Caki2 (cell line): ENCODE measurements at regions not wholly inside any gene's neighbourhood (a gene's known extent, or its start where the extent isn't known, plus 50 kb on each side); places are given as distances from the start of the nearest gene placed in this dataset.

Experiments
- DNase-seq: peaks from one replicate; pipeline ENCODE4 v3.0.0-alpha.2; 2015; ENCODE audit warnings: low read depth
- in situ Hi-C: cut with HindIII; loops from 2 replicates; pipeline ENCODE4 v1.10.0; 2016; ENCODE audit warnings: low sequenced_read_pairs, low pct_unique_long_range_greater_than_20kb, mixed read lengths

DNA sequence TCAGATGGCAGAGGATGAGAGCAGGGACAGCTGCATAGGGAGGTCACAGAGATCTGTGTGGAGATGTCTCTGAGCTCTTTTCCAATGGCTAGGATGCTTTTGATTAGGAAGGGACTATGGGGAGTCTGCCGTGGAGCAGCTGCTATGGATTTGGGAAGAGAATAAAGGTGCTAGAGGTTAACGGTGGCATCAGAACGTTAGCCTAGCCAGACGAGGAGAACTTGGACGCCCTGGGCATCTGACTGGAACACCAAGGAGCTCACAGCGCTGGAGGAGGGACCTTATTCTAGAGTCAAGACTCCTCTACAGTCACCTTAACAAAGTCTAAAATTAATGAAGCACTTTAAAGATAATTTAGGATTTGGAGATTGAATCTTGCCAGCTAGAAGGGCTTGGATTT lies 157.2 kb upstream of the B3GAT1 start:
- in situ Hi-C loops, result no loop called here
- no peak for DNase-seq

DNA sequence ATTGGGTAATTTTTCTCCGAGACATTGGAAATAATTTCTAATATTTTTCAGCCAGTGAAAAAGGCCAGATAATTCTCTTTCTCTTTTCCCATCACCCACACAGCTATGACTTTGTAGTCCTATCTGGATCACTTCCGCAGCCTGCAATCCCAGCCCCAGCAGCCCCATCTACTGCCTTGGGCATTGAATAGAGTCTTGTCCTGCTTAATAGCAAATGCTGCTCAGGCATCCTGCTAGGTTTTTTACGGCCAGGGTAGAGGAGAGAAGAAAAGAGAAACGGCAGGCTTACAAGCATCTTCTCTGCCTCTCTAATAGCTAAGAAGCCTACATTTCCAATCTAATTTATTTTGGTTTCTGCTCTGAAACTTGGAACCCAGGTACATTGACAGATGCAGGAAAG lies 154.3 kb upstream of the B3GAT1 start:
- in situ Hi-C loops, result no loop called here
- no peak for DNase-seq

DNA sequence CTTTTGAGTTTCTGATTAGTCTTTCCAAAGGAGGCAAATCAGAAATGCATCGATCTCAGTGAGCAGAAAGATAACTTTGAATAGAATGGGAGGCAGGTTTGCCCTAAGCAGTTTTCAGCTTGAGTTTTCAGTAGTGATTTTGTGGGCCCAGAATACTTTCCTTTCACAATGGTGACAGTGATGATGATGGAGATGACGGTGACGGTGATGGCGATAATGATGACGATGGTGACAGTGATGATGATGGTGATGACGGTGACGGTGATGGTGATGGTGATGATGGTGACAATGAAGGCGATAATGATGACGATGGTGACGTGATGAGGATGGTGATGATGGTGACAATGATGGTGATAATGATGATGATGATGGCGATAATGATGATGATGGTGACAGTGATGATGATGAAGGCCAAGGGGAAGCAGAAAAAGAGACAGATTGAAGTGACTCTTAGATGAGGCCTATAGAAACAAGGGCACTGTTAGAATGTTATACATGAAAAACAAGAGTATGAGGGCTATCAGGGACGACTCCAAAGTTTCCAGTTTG lies 153.4 kb upstream of the B3GAT1 start:
- no peak for DNase-seq
- in situ Hi-C loops, result no loop called here

DNA sequence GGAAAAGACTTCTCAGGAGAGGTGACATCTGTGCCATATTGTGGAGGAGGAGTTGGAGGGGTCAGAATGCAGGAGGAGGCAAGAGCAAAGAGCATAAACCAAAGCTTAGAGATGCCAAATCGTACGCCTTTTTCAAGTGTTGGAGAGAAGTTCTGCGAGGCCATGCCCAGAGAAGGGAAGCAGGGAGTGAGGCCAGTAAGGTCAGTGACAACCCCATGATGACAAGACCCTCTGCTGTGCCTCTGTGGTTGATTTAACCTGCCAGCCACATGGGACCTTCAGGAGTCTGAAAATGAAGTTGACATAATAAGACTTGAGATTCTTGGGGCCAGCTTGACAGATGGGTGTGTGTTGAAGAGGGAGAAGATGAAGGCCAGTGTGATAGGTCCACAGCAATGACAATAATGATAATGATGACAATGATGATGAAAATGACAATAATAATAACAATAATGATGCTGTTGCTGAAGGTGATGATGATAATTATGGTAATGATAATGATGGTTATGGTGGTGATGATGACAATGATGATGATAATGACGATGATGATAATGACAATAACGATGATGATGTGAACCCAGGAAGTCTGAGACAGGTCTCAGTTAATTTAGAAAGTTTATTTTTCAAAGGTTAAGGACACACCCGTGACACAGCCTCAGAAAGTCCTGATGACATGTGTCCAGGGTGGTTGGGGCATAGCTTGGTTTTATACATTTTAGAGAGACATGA lies 152.6 kb upstream of the B3GAT1 start:
- in situ Hi-C loops, result no loop called here
- no peak for DNase-seq

DNA sequence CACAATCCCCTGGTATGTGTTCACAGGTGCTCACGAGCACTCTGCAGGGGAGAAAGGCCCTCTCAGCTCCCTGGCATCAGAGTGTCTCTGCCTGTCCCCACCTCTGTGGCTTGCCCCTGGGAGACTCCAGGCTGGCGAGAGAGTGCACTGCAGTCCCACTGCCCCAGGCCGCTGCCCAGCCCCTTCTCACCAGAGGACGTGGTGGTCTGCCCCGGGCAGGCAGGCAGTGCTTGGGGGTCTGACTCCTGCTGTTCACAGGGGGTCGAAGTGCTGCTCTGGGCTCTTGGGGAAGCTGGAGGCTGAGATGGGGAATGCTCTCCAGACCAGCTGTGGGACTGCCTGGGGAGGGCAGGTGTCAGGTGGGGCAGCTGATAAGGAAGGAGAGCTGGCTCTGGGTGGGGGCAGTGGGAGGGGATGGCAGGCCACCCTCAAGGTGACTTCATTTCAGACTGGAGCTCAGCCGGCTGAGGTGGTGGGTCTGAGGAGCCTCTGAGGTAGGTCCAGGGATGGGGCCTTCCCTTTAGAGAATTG lies 151.0 kb upstream of the B3GAT1 start:
- in situ Hi-C loops, result no loop called here
- no peak for DNase-seq

DNA sequence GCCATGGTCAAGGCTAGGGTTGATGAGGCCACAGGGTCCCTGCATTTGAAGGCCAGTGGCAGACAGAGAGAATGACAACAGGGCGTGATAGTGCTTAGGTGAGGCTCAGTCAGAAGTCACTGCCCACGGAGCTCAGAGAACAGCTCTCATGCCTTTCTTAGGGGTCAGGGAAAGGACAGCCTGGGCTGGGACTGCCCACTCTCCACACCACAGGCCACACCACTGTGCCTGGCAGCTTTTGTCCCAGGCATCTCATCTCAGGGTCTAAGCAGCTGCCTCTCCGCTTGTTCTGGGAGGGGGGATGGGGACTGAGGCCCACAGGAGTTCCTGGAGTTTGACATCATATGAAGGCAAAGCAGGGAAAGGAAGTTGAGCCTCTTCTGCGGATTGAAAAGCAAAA lies 150.2 kb upstream of the B3GAT1 start:
- in situ Hi-C loops, result no loop called here
- DNase-seq, result no peak

DNA sequence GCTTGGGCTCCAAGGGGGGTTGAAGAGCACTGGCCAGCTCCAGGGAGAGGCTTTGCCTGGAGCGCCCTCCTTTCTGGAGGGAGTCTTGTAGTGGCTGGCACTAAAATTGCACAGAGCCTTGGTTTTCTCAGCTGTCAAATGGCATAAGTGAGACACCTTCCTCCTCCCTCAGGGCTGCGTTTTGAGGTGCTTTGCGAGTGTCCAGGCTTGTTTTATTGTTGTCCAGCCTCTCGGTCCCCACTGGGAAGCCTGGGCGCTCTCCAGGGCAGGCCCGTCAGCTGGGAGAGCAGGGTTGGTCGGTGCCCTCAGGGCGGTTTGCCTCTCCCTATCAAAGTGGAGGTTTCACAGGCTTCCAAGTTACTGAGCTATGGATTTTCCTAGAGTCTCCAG lies 149.3 kb upstream of the B3GAT1 start:
- no peak for DNase-seq
- in situ Hi-C loops, result no loop called here

DNA sequence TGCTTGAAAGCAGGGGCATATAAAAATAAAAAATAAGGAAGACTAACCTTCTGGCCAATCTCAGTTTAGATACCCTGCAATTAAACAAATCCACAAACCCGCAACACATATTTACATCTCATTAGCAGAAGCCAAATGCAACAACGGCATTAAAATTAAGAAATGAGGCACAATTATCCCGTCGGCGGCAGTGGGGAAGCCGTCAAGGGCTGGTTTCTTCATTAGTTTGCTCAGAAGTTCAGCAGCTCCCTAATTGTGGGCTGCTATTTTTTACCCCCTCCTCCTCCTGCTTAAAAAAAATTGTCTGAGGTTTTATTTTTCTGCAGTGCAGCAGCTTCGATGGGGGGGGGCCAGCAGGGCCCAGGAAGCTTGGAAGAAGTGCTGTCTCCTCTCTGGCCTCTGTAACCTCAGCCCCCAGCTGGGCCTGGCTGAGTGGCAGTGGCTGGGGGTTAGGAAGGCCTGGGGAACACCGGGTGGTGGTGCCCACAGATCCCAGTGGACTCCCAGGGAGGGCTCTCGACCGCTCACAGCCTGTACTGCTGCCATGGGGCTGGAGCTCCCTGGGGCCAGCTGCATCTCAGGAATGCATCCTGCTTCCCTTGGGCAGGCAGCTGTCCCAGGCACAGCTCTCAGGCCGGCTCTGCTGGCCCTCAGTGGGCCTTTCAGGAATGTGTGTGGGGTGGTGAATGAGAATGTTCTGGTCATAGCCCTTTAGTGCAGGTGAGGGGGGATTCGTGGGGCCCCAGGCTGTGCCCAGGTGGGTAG lies 148.7 kb upstream of the B3GAT1 start:
- in situ Hi-C loops, result no loop called here

DNA sequence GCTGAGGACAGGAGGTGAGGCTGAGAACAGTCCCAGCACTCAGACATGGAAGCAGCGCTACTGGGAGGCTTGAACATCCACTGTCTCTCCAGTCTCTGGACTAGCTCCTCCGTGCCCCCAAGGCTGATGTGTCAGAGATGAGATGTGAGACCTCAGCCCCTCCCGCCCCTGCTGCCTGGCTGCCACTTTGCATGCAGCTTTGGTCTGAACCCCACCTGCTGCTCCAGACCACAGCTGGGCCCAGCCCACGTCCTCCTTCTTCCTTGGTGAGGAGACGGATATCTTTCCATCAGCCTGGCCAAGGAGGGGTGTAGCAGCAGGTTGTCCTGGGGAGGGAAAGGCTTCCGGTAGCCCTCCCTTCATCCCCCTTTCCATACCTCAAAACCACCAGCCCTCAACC lies 148.0 kb upstream of the B3GAT1 start:
- in situ Hi-C loops, result no loop called here
- no peak for DNase-seq

More for the DNA sequence above, 148.7 kb upstream of the B3GAT1 start:
- no peak for DNase-seq

DNA sequence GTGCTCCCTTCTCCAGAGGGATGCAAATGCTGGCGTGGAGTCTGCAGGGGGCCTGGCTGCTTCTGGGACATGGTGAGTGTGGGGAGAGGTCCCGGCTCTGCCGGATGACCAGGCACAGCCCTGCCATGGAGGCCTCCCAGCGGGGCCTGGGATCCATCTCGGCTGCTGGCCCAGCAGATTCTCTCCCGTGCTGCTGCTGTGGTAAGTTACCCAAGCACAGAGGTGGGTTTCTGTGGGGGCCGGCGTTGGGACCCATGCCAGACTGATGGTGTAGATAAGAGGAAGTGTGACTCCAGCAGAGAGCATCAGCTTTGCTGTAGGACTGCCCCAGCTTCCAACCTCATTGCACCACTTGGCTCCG lies 147.5 kb upstream of the B3GAT1 start:
- in situ Hi-C loops, result no loop called here
- DNase-seq, result no peak

DNA sequence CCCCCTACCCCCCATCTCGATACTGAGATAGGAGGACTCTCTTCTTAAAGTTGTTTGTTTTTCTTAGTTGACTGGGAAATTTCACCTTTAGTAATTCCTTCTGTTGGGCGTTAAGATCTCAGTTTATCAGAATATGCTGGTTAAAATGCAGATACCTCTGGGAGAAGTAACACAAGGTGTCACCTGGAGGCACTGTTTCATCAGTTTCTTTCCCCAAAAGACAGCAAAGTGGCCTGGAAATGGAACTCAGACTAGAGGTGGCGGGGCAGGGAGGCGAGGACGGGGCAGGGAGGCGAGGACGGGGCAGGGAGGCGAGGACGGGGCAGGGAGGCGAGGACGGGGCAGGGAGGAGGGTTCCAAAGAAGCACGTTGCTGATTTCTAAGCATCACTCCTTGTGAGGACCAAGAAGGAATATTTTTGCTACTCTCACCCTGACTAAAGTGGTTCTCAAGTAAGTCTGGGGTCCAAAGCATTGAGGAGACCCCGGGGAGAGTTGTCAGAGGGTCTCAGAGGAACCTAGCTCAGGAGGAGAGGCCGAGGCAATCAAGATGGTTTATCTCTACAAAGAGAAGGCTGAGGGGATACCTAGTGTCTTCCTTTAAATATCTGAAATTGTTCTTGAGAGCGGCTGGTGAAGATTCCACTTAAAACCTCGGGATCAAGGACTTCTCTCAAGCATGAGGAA lies 147.0 kb upstream of the B3GAT1 start:
- in situ Hi-C loops, result no loop called here
- no peak for DNase-seq

DNA sequence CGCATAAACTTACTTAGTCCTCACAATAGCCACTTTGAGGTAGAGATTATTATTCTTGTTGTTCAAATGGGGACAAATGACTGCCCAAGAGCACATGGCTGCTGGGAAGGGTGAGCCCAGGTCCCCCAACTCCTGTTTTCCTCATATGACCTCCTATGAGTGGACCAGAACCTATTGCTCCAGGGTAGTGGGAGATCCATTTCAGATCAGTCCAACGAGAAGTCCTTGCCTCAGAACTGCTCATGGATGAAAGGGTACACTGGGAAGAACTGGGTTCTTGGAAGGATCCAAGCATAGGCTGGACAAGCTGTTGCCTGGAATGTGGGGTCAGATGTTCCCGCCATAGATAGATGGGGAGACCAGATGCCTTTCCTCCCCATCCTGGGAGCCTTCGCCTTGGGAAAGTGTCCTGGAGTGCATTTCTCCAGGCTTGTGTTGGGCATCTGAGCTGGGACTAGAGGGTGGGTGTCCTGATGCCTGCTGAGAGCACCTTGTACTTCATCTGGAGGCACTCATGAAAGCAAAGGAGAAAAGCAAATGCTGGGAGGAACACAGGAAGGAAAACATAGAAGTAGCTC lies 146.3 kb upstream of the B3GAT1 start:
- DNase-seq, result no peak

DNA sequence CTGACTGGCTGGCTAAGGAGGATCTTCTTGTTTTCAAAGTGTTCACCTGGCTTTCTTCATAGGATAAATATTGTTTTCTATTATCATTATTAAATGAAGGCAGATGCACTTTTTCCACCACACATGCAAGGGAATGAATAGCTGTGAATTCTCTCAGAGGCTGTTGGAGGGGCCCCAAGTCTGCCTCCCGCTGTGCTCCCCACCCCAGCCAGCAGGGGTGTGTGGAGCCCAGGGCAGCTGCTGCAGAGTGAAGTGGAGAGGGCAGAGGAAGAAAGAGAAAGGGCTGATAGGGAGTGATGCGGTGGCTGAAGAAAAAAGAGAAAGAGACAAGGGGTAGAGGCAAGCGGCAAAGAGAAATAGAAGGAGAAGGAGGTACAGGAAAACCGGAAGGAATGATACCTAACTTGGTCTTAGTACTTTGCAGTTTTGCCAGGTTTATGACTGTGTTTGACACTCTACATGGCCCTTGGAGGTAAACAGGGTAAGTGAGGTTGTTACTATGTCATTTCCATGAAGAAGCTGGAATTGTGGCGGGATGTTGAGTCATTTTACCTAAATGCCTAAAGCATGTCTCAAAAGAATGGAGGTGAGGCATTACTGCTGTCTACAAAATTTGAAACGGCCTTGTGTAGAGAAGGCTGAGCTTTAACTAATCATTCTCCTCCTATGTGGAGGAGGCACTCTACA lies 145.7 kb upstream of the B3GAT1 start:
- in situ Hi-C loops, result no loop called here
- DNase-seq, result no peak

More for the DNA sequence above, 146.3 kb upstream of the B3GAT1 start:
- in situ Hi-C loops, result no loop called here

DNA sequence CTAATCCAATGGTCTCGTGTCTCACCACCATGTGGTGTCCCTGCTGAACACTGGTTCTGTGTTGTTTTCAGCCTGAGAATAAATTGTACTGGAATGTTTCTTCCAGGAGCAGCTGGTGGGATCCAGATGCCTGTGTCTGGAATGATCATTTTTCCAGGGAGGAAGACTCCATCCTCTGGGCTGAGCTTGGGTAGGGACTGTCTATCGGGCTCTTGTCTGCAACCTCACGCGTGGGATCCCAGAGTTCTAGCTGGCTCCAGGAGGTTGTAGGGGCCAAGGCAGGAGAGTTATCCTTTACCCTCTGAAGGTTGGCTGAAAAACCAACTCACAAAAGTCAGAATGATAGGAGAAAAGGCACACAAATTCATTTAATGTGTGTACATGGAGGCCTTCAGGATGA lies 144.1 kb upstream of the B3GAT1 start:
- DNase-seq, result no peak
- in situ Hi-C loops, result no loop called here

DNA sequence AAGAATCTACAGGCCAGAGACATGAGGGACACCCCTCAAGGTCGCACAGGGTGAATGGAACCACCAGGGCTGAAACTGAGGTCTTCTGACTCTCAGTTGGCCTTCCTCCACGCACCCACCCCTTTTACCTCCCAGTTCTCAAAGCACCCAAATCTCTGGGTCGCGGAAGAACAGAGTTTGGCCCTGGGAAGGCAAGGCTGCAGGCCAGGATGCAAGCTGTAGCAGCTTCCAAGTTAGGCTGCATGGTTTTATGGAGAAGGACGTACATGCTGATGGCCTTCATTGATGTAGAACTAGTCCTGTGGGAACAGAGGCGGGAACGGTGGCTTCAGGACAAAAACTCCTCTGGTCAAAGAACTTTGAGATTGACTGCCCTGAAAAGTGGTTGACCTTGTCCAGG lies 143.5 kb upstream of the B3GAT1 start:
- no peak for DNase-seq
- in situ Hi-C loops, result no loop called here

DNA sequence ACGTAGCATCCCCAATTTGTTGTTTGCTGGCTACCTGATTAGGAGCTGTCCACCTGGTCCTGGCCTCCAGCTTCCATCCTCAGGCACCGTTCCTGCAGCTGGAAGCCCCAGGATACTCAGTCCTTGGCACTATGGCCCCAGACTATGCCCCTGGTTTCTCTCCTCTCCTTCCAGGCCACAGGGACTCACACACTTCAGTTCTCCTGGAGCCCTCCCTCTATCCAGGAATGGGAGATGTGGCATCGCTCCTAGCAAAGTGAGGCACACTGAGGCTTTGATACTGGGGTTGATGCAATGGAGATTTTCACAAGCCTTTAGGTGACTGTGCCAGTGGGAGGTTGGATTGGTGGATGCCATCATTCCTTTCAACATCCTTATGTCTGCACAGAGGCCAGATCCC lies 142.8 kb upstream of the B3GAT1 start:
- no peak for DNase-seq
- in situ Hi-C loops, result no loop called here

DNA sequence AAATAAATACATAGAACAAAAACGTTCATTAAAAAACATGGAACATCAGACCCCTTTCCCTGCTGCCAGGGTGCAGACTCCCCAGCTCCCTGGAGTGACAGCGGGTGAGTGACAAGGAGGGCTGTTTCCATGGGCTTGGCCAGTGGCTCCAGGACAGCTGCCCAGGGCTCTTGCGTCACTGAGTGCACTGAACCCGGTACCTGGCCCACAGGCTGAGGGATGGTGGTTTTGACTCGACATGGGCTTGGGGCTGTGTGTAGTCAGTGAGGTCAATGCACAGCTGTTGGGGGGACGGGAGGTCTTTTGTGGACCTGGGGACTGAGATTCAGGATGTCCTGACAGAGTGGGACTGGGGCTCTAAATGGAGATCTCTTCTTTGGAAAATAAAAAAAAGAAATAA lies 142.1 kb upstream of the B3GAT1 start:
- DNase-seq, result no peak
- in situ Hi-C loops, result no loop called here

DNA sequence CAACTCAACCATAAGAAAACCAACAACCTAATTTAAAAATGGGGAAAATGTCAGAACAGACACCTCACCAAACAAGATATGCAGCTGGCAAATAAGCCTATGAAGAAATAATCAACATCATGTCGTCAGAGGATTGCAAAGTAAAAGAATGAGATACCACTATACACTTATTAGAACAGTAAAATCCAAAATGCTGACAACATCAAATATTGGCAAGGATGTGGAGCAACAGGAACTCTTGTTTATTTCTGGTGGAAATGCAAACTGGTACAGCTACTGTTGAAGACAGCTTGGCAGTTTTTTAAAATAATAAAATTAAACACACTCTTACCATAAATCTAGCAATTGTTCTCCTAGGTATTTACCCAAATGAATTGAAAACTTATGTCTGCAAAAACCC lies 140.7 kb upstream of the B3GAT1 start:
- in situ Hi-C loops, result no loop called here

More for the DNA sequence above, 140.7 kb upstream of the B3GAT1 start:
- no peak for DNase-seq
